GM21529 (cell line): ENCODE measurements at regions not wholly inside any gene's neighbourhood (a gene's known extent, or its start where the extent isn't known, plus 50 kb on each side); places are given as distances from the start of the nearest gene placed in this dataset.
"Not testable (repeated sequence)": the region's sequence is repeated elsewhere in the genome, so short reads cannot be mapped to it uniquely, and the experiment has no call there.

Source experiments
- ATAC-seq: cut with Tn5 transposase; IDR thresholded peaks from one replicate; pipeline ENCODE4 v1.9.1; 2021; ENCODE audit not compliant: unreplicated experiment

DNA sequence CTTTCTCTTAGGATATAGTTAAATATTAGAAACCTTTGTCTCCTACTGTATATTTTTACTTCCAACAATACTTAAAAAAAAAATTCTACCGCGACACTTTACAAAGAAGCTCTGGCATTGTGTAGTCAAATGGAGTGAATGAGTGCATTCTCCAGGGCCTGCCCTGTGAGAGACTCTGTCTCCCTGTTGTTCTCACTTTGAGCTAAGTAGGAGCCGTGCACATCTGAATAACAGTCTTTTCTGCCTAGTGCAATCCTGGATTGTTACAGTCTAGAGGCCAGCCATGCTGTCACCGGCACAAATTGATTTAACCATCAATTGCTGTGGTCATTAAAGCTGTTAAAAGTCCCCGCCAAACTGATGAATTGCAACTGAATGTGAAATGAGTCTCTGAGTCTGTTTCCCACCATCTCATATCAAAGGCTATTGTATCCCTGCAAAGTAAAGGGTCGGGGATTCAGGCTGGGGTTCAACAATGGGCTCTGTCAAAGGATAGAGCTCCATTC is 156.0 kb downstream of the RFPL4B start:
- no peak for ATAC-seq

DNA sequence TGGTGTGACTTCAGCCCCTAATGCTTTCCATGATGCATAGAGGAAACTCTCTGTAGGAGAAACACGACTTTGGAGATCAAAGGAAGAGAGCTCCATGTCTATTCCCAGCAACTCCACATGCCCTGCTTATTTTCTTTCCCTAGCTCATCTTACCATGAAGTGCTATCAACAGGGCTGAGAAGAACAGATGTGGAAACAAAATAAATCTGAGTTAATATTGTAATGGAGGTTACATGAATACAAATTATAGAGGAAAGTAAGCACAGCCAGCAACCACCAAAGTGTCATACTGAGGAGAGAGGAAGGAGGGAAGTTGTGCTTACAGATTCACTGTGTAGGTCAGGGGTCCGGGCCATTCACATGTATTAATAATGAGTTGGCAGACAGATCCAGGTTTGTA is 157.5 kb downstream of the RFPL4B start:
- no peak for ATAC-seq

DNA sequence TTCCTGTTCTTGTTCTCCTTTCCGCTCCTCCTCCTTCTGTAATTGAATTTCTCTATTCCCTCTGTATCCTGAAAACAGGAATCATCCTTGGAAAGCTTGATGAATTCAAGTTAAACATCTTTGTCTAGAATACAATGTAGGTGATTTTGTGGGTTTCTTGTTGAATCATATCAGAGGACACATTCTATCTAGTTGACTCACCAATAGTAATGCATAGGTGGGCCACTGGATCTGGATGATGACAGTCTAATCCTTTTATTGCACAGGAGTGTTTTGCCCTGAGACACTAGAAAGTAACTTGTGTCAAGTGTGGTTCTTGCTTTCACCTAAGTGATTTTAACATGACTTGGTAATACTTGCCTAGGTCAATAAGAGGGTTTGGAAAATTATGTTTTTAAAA is 164.3 kb downstream of the RFPL4B start:
- no peak for ATAC-seq

DNA sequence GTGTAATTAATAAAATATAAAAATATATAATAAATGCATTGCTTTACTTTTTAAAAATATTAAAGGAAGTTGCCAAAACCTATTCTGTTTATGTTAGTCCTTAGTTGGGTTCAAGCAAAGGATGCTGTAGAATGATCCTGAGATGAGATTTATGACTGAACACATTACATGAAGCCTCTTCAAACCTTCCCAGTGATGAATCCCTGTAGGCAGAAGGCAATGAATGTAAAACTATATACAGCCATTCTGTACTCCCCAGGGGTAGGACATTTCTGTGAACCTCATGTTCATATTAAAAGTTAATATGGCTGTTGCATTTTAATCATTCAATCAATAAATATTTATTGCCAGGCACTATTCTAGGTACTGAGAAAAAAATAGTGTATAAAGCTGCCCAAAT is 166.0 kb downstream of the RFPL4B start:
- ATAC-seq = no peak

DNA sequence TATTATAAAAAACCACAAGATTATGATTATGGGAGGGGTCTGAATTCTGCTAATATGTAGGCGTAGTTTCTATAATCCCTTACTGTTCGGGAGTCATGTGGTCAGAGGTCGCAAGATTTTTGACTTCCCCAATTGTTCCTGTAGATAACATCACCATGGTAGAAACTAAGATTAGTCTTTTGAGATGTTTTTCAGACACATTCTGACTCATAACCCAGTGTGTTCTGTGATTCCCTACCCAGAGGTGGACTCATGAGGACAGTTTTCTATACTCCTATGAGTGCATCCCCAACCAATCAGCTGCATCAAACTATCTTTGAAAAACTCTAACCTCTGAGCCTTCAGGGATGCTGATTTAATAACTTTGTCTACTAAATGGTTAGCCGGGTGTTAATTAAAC is 175.5 kb downstream of the RFPL4B start:
- no peak for ATAC-seq

DNA sequence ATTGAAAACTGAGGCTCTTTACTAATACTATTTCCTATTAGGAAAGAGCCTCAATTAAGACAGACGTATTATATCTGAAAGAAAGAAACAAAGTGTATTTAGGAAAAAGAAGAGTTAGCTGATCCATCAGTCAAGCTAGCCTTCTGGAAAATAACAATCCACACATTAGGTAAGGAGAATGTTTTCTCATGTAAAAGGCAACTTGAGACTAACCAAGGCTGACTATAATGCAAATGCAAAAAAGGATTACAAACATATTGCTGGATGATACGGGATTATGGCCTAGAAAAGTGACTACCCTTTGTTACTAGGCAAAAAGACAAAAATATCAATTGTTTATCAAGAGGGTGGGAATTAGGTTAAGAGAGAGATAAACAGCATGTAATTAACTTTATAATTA is 176.9 kb downstream of the RFPL4B start:
- no peak for ATAC-seq

DNA sequence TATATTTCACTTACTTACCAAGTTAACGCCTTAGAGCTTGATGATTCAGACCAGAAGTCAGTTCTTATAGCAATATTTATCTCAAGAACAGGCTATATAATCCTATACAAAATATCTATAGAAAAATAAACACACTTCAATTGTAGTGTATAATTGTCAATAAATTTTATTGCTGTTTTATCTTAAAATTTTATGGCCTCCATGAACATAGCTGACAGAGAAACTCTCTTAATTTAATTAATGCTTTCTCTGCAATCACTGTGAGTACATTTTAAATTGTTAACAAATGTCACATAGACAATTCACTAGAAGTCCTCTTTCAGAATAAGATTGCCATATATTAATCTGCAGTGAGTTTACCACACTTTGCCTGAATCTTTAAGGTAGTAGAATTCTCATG is 178.6 kb downstream of the RFPL4B start:
- ATAC-seq = no peak

DNA sequence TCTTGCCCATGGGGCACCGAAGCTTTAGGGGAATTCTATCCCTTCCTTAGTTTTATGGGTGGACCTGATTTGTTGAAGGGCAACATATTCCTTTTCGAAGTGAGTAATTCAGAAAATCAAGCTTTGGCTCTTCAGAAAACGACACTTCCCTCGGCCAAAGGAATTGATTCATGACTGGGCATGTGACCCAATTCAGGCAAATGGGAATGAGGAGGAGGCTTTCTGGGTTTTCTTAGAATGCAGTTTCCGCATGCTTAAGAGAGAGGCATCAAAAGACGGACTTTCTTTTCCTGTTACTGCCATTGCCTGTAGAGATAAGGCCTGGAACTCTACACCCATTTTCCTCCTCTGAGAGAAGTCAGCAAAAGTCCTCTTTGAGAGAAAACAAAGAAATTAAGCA is 179.5 kb downstream of the RFPL4B start:
- no peak for ATAC-seq

DNA sequence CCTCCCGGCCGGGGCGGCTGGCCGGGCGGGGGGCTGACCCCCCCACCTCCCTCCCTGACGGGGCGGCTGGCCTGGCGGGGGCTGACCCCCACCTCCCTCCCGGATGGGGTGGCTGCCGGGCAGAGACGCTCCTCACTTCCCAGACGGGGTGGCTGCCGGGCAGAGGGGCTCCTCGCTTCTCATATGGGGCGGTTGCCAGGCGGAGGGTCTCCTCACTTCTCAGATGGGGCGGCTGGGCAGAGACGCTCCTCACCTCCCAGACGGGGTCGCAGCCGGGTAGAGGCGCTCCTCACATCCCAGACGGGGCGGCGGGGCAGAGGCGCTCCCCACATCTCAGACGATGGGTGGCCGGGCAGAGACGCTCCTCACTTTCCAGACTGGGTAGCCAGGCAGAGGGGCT is 181.2 kb downstream of the RFPL4B start:
- not testable (repeated sequence) for ATAC-seq

DNA sequence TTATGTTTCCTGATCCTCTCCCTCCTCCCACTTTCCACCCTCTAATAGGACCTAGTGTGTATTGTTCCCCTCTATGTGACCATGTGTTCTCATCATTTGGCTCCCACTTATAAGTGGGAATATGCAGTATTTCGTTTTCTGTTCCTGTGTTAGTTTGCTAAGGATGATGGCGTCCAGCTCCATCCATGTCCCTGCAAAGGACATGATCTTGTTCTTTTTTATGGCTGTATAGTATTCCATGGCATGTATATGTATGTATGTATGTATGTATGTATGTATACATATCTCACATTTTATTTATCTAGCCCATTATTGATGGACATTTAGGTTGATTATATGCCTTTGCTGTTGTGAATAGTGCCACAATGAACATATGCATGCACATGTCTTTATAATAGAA is 188.7 kb downstream of the RFPL4B start:
- ATAC-seq = no peak

DNA sequence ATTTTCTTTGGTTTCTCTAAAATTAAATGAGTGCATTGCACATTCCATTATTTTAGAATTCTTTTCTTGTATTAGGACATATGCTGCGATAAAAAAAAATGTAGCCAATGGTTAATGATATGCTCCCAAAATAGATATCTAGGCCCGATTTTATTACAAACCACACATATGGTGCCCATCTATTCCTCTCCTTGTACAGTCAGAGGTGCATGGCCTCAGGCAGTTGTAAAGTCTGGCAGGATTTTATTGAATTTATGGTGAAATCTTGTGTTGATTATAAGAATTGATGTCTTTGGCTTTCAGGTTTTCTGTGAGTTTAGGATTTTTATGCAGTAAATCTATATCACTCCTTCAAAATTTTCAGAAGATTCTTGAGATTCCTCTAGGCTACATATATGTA is 192.2 kb downstream of the RFPL4B start:
- no peak for ATAC-seq

DNA sequence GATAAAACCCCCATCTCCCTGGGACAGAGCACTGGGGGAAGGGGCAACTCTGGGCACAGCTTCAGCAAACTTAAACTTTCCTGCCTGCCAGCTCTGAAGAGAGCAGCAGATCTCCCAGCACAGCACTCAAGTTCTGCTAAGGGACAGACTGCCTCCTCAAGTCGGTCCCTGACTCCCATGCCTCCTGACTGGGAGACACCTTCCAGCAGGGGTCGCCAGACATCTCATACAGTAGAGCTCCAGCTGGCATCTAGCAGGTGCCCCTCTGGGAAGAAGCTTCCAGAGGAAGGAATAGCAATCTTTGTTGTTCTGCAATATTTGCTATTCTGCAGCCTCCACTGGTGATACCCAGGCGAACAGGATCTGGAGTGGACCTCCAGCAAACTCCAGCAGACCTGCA is 194.7 kb downstream of the RFPL4B start:
- ATAC-seq = not testable (repeated sequence)

DNA sequence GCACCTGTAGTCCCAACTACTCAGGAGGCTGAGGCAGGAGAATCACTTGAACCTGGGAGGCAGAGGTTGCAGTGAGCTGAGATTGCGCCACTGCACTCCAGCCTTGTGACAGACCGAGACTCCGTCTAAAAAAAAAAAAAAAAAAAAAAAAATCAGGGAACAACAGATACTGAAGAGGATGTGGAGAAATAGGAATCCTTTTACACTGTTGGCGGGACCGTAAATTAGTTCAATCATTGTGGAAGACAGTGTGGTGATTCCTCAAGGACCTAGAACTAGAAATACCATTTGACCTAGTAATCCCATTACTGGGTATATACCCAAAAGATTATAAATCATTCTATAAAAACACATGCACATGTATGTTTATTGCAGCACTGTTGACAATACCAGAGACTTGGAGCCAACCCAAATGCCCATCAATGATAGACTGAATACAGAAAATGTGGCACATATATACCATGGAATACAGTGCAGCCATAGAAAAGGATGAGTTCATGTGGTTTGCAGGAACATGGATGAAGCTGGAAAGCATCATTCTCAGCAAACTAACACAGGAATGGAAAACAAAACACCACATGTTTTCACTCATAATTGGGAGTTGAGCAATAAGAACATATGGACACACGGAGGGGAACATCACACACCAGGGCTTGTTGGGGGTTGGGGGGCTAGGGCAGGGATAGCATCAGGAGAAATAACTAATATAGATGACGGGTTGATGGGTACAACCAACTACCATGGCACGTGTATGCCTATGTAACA is 200.4 kb downstream of the RFPL4B start:
- ATAC-seq = not testable (repeated sequence)

DNA sequence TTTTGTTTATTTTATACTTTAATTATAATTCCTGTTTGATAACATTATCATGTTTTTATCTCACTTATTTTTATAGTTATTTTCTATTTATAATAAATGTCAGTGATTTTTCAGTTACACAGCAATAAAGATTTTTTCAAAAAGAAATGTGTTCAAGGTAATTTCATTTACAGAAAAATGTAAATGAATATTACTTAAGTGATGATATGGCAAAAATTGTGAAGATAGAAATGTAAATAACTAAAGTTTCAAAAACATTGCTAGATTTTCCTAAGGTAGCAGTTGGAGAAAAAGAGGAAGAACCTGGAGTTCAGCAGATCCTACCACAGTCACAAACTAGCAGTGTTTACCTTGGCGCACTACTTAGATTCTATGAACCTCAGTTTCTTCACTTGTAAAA is 202.6 kb downstream of the RFPL4B start:
- no peak for ATAC-seq

DNA sequence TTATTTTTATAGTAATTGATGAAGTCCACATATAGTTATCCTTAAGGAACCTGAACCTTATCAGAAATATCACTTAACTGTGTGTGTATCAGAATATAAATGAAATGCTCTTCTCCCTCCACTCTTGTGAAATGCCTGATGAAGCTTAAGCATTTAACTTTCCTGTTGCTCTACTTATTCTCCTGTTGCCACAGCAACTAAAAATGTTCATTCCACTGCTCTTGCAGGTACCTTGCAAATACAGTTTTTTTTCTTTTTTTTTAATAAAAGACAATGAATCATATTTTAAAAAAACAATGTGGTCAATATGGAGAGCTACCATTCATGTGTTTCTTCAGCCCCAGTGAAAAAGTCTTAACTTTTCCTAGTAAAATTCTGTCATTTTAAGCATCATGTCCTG is 210.3 kb downstream of the RFPL4B start:
- ATAC-seq = no peak

DNA sequence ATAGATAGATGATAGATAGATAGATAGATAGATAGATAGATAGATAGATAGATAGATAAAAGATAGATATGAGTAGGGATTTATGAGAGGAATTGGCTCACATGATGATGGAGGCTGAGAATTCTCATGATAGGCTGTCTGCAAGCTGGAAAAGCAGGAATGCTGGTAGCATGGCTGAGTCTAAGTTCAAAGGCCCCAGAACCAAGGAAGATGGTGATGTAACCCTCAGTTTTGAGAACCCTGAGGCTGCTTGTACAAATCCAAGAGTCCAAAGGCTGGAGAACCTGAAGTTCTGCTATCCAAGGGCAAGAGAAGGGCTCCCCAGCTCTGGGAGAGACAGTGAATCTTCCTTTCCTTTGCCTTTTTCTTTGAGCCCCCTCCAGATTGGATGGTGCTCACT is 210.8 kb downstream of the RFPL4B start:
- no peak for ATAC-seq

DNA sequence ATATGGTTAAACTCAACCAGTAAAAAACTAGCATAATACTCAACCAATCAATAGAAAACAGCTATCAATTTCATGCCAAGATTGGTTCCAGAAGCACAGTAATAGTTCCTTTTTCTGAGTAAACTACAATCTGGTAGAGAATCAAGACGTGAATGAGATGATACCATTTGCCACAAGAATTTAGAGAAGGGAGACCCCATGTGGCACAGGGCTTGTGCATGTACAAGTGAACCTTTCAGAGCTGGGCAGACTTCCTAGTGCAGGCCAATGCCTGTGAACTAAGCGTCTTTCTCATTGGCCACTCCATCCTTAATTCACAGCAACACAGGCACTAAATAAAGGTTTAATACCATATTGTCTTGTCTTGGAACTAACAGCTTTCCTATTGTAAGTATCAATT is 213.5 kb downstream of the RFPL4B start:
- ATAC-seq = no peak

DNA sequence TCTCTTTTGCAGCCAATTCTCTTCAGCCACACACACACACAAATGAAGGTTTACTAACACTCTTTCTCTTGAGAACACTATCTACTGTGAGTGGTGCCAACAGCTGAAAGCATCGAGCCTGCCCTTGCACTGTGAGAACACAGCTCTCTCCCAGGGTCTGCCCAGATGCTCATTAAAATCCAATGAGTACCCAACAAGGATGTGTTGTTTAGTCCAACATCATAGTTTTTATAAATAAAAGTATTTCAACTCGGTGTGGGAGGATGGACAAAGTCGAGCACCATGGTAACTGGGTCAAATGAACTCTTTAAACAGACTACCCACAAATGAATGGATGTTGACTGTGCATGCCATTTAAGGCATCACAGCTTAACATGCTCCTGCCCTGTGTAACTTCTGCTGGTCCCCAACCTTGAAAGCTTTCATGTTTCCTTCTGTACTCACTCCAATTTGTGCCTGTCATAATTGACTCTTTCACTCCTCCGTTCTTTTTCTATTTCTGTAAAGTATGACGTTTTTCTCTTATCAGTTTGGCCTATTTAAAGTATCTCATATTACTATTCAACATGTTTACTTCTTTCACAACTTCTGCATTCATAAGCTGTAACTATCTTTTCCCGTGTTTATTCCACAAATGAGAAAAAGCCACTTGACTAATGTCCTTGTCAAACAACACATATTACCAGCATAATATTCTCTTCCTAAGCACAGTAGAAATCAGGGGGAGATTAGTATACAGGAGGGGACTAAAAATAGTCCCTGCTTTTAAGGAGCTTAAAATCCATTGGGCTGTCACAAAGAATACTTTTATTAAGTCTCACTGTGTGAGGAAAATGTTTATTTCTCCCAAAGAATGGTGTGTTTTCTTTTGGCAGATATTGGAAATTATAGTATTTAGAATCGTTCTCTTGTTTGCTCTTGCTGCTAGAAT is 215.4 kb downstream of the RFPL4B start:
- no peak for ATAC-seq

DNA sequence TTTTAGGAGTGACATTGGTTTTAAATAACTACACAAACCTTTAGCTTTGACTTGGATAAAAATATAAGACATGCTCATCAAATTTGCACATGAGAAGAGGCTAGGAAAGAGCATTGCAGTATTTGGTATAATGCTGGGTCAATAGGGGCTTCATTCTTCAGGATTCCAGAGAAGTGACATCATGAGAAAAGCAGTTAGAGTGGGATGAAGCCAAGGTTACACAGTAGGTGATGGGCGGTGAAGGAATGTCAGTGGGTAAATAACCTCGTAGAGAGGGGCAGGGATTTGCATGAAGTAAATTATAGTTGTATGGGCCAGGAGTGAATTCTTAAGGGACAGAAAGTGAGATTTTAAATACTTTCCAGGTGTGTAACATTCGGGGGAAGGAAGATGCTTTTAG is 216.2 kb downstream of the RFPL4B start:
- no peak for ATAC-seq

DNA sequence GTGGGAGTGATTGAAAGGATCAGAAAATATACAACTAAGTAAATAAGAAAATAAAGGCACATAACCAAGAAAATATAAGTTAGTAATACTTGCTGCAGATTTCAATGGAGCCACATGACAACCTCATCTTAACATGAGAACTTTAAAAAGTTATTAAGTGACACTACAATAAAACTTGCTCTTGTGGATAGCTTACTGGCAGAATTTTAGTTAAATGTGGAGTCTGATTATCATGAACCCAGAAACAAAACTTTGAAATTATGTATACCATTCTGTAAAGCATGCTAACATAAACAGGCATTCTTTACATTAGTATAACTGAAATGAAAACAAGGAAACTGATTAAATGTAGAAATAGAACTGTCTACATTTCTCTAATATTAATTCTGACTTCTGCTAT is 220.9 kb downstream of the RFPL4B start:
- no peak for ATAC-seq

DNA sequence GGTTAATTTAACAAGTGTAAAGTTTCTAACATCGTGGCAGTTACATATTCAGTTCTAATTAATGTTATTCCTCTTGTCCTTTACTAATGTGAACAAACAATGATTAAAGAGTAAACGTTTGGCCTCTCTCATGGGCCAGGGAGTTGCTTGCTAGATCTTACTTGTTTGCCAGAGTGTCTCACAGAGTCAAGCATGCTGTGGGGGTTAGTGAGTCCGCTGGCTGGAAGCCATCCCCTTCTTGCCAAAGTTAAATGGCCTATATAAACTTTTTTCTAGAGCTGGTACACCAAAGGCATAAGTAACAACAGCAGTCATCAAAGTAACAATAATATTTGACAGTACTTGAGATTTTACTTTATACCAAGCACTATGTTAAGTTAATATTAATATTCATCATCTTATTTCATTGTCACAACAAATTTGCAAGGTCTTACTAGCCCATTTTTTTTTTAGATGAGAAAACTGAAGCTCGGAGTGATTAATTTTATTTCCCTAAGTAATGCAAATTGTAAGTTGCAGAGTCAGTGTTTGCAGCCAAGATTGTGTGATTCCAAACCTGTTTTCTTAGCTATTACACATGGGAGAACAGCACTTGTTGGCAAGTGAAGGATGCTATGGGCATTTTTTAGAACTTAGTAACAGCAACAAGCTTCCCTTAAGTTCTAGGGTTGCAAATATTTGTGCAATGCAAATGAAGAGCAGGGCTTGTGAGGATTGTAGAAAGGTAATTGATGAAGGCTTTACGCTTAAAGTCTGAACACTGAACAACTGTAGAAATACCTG is 224.5 kb downstream of the RFPL4B start:
- ATAC-seq = no peak
